Endodermal cell (in vitro differentiated cells): ENCODE measurements at regions not wholly inside any gene's neighbourhood (a gene's known extent, or its start where the extent isn't known, plus 50 kb on each side); places are given as distances from the start of the nearest gene placed in this dataset.
"Not testable (repeated sequence)": the region's sequence is repeated elsewhere in the genome, so short reads cannot be mapped to it uniquely, and the experiment has no call there.

Source experiments
- DNase-seq: peaks from one replicate; pipeline ENCODE4 v3.0.0-alpha.2; 2017
- H3K27ac ChIP-seq: 2 replicates; pipeline ENCODE4 v1.5.1; 2013; ENCODE audit warnings: mild to moderate bottlenecking, low read depth, low read length, moderate library complexity
- H3K27me3 ChIP-seq: 2 replicates; pipeline ENCODE4 v1.6.1; 2013; ENCODE audit warnings: mild to moderate bottlenecking, low read length, moderate library complexity; ENCODE audit not compliant: insufficient read depth, control insufficient read depth, poor library complexity, severe bottlenecking
- H3K36me3 ChIP-seq: 2 replicates; pipeline ENCODE4 v1.7.0; 2013; ENCODE audit warnings: mild to moderate bottlenecking, low read length, moderate library complexity; ENCODE audit not compliant: control insufficient read depth, insufficient read depth
- H3K4me1 ChIP-seq: one replicate; pipeline ENCODE4 v1.7.0; 2013; ENCODE audit warnings: low read length; ENCODE audit not compliant: control insufficient read depth, insufficient read depth
- H3K4me3 ChIP-seq: 2 replicates; pipeline ENCODE4 v1.5.1; 2013; ENCODE audit warnings: mild to moderate bottlenecking, low read length, moderate library complexity
- H3K9ac ChIP-seq: 2 replicates; pipeline ENCODE4 v1.6.1; 2013; ENCODE audit warnings: mild to moderate bottlenecking, low read length, moderate library complexity; ENCODE audit not compliant: poor library complexity, severe bottlenecking; ENCODE audit errors: extremely low read depth
- H3K9me3 ChIP-seq: 2 replicates; pipeline ENCODE4 v1.6.1; 2013; ENCODE audit warnings: mild to moderate bottlenecking, low read length, moderate library complexity; ENCODE audit not compliant: control insufficient read depth
- H3K27ac Mint-ChIP-seq: 2 replicates; pipeline ENCODE4 v1.8.0; 2020; ENCODE audit warnings: mixed read lengths
- H3K27me3 Mint-ChIP-seq: 2 replicates; pipeline ENCODE4 v1.8.0; 2021; ENCODE audit warnings: mild to moderate bottlenecking, mixed read lengths; ENCODE audit not compliant: insufficient read depth
- H3K36me3 Mint-ChIP-seq: 2 replicates; pipeline ENCODE4 v1.8.0; 2020; ENCODE audit warnings: low read depth, mixed read lengths
- H3K4me1 Mint-ChIP-seq: 2 replicates; pipeline ENCODE4 v1.8.0; 2020; ENCODE audit warnings: mixed read lengths
- H3K4me3 Mint-ChIP-seq: 2 replicates; pipeline ENCODE4 v1.8.0; 2020; ENCODE audit warnings: mild to moderate bottlenecking, moderate library complexity, mixed read lengths
- H3K9me3 Mint-ChIP-seq: 2 replicates; pipeline ENCODE4 v1.8.0; 2020; ENCODE audit warnings: mild to moderate bottlenecking, mixed read lengths
- CTCF ChIP-seq: fragments of 200-600 bp; sonication (generic); conservative IDR thresholded peaks from 2 replicates; pipeline ENCODE4 v1.5.0; 2021; ENCODE audit warnings: antibody characterized with exemption, mild to moderate bottlenecking
- WGBS, 2 experiments: methylation state at CpG; one replicate each; pipeline versions ENCODE4 v1.1.5 to v1.1.7; 2013; ENCODE audit warnings: missing lambda C conversion rate in 2 of 2, mixed read lengths in 1 of 2; ENCODE audit not compliant: insufficient coverage in 1 of 2, insufficient read length in 1 of 2; 5-methylcytosine and 5-hydroxymethylcytosine counted together

- Histone ChIP-seq H3K27me3 (no peaks in the 10 kb centered on the region), H3K27ac (no peak overlapping the region), H3K36me3 (no peaks in the 10 kb centered on the region), H3K4me3 (no peak overlapping the region), H3K4me1 (no peaks in the 10 kb centered on the region), H3K9ac (no peak overlapping the region), H3K9me3 (peaks cover 13% of the 10 kb centered on the region)
- peaks cover 14% of the 10 kb centered on the region for H3K9me3 Mint-ChIP-seq
- no peak overlapping the region for H3K27ac Mint-ChIP-seq
- H3K36me3 Mint-ChIP-seq = no peaks in the 10 kb centered on the region
- H3K4me3 Mint-ChIP-seq = no peak overlapping the region
- no peak for TF ChIP-seq CTCF
- H3K27me3 Mint-ChIP-seq = no peaks in the 10 kb centered on the region
- no peaks in the 10 kb centered on the region for H3K4me1 Mint-ChIP-seq
- DNase-seq = no peak
Observed at GRCh38 chr16:58884141-58884540, 150.0 kb upstream of the GOT2 start.

- Mint-ChIP-seq H3K27ac (no peak overlapping the region), H3K27me3 (no peaks in the 10 kb centered on the region), H3K9me3 (peaks cover 24% of the 10 kb centered on the region), H3K36me3 (peaks cover 3% of the 10 kb centered on the region), H3K4me1 (no peaks in the 10 kb centered on the region), H3K4me3 (no peak overlapping the region)
- no peak for TF ChIP-seq CTCF
- H3K4me1 ChIP-seq = no peaks in the 10 kb centered on the region
- H3K4me3 ChIP-seq = no peak overlapping the region
- no peak for DNase-seq
- H3K36me3 ChIP-seq = no peaks in the 10 kb centered on the region
- WGBS, 2 experiments = 87 to 100% methylated on average over 2 to 3 of the region's 3 CpGs
- H3K9me3 ChIP-seq = peaks cover 23% of the 10 kb centered on the region
- no peak overlapping the region for H3K27ac ChIP-seq
- no peaks in the 10 kb centered on the region for H3K27me3 ChIP-seq
- H3K9ac ChIP-seq = no peak overlapping the region
Observed at GRCh38 chr16:58883131-58883530, 149.0 kb upstream of the GOT2 start.

GRCh38 chr16:58882292-58882691 lies 148.2 kb upstream of the GOT2 start:
- no peaks in the 10 kb centered on the region for H3K4me1 Mint-ChIP-seq
- WGBS, 2 experiments = 99 to 100% methylated on average over 3 to 5 of the region's 5 CpGs
- H3K4me3 ChIP-seq = no peak overlapping the region
- no peaks in the 10 kb centered on the region for H3K27me3 Mint-ChIP-seq
- H3K36me3 Mint-ChIP-seq = peaks cover 3% of the 10 kb centered on the region
- no peak overlapping the region for H3K27ac ChIP-seq
- DNase-seq = no peak
- no peak overlapping the region for H3K27ac Mint-ChIP-seq
- H3K4me3 Mint-ChIP-seq = no peak overlapping the region
- peaks cover 32% of the 10 kb centered on the region for H3K9me3 Mint-ChIP-seq
- H3K27me3 ChIP-seq = no peaks in the 10 kb centered on the region
- no peaks in the 10 kb centered on the region for H3K4me1 ChIP-seq
- peaks cover 24% of the 10 kb centered on the region for H3K9me3 ChIP-seq
- no peak overlapping the region for H3K9ac ChIP-seq
- TF ChIP-seq CTCF = no peak
- H3K36me3 ChIP-seq = no peaks in the 10 kb centered on the region

DNA sequence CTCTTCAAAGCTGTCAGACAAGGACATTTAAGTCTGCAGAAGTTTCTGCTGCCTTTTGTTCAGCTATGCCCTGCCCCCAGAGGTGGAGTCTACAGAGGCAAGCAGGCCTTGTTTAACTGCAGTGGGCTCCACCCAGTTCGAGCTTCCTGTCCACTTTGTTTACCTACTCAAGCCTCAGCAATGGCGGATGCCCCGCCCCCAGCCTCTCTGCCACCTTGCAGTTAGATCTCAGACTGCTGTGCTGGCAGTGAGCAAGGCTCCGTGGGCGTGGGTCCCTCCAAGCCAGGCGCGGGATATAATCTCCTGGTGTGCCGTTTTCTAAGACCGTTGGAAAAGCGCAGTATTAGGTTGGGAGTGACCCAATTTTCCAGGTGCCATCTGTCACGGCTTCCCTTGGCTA lies 144.5 kb upstream of the GOT2 start:
- peaks cover 52% of the 10 kb centered on the region for H3K9me3 Mint-ChIP-seq
- peaks cover 24% of the 10 kb centered on the region for H3K9me3 ChIP-seq
- WGBS, 2 experiments = 95 to 99% methylated on average over 9 to 11 of the region's 11 CpGs
- H3K36me3 Mint-ChIP-seq, H3K4me3 ChIP-seq, H3K9ac ChIP-seq, H3K36me3 ChIP-seq, H3K27ac Mint-ChIP-seq, H3K4me3 Mint-ChIP-seq, H3K27me3 Mint-ChIP-seq, H3K4me1 Mint-ChIP-seq, DNase-seq, H3K27me3 ChIP-seq, H3K27ac ChIP-seq, H3K4me1 ChIP-seq: not testable (repeated sequence)
